Hepatocyte (in vitro differentiated cells): ENCODE measurements at regions not wholly inside any gene's neighbourhood (a gene's known extent, or its start where the extent isn't known, plus 50 kb on each side); places are given as distances from the start of the nearest gene placed in this dataset.

Experiments used
- EZH2 ChIP-seq: fragments of 200-600 bp; sonication (generic); IDR thresholded peaks from 2 replicates; pipeline ENCODE4 v1.6.1; 2016; ENCODE audit warnings: antibody characterized with exemption, mild to moderate bottlenecking, borderline replicate concordance
- TF ChIP-seq, protein P1 (sequence below): fragments of 200-600 bp; sonication (generic); IDR thresholded peaks from 2 replicates; pipeline ENCODE4 v1.5.1; 2016; ENCODE audit warnings: antibody characterized with exemption, mild to moderate bottlenecking; ENCODE audit not compliant: poor library complexity

DNA sequence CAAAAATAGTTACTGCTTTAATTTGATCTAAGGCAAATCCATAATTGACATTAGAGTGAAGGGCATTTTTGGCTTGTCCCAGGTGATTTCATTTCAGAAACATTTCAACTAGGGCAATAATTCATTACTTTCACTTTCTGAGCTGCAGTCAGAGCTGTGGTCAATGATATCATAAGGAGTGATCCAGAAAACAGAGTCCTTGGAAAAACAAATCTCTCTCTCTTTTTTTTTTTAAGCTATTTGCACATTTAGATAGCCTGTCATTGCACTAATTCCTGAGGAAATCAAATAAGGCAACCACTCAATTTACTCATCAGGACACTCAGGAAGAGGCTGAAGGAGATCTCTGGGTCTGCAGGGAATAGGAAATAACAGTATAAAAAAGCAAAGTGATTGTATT lies 269.5 kb upstream of the LRRC3B start:
- TF ChIP-seq, protein P1, sequence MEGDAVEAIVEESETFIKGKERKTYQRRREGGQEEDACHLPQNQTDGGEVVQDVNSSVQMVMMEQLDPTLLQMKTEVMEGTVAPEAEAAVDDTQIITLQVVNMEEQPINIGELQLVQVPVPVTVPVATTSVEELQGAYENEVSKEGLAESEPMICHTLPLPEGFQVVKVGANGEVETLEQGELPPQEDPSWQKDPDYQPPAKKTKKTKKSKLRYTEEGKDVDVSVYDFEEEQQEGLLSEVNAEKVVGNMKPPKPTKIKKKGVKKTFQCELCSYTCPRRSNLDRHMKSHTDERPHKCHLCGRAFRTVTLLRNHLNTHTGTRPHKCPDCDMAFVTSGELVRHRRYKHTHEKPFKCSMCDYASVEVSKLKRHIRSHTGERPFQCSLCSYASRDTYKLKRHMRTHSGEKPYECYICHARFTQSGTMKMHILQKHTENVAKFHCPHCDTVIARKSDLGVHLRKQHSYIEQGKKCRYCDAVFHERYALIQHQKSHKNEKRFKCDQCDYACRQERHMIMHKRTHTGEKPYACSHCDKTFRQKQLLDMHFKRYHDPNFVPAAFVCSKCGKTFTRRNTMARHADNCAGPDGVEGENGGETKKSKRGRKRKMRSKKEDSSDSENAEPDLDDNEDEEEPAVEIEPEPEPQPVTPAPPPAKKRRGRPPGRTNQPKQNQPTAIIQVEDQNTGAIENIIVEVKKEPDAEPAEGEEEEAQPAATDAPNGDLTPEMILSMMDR, result no peak
- TF ChIP-seq EZH2, result no peak
